ENCODE measurements at regions not wholly inside any gene's neighbourhood (a gene's known extent, or its start where the extent isn't known, plus 50 kb on each side); places are given as distances from the start of the nearest gene placed in this dataset.

GRCh38 chr6:85997206-85997605, 354.5 kb upstream of the SYNCRIP start:
- no peaks in the 10 kb centered on the region for H3K27me3 ChIP-seq (ENCODE audit: control insufficient read depth, insufficient read depth, low read length)
- no peak overlapping the region for H3K27ac ChIP-seq (ENCODE audit: low read depth in 2 of 2, low read length in 2 of 2)
- intact Hi-C loops (cut with DNase I) = no loop called here
- FAIRE-seq = no peak
- H3K4me3 ChIP-seq (ENCODE audit: low read length in 3 of 3) = no peak overlapping the region
- no peaks in the 10 kb centered on the region for H3K36me3 ChIP-seq (ENCODE audit: control insufficient read depth in 2 of 3, insufficient read depth in 3 of 3, low read length in 3 of 3)
- H3K4me1 ChIP-seq (ENCODE audit: control insufficient read depth in 2 of 3, insufficient read depth in 2 of 3, low read depth in 1 of 3, low read length in 3 of 3) = no peaks in the 10 kb centered on the region
- no peak for DNase-seq
- no peaks in the 10 kb centered on the region for H3K9me3 ChIP-seq (ENCODE audit: control insufficient read depth in 2 of 3, insufficient read depth in 1 of 3, low read length in 3 of 3)
- TF ChIP-seq CTCF (IDR thresholded peaks at IDR 0.05; ENCODE audit: borderline replicate concordance, extremely low read depth, insufficient read depth) = no peak
- H3K9ac ChIP-seq (ENCODE audit: low read length in 3 of 3) = no peak overlapping the region

- Histone ChIP-seq H3K36me3 (ENCODE audit: control insufficient read depth in 2 of 3, insufficient read depth in 3 of 3, low read length in 3 of 3) (no peaks in the 10 kb centered on the region), H3K27me3 (ENCODE audit: control insufficient read depth, insufficient read depth, low read length) (no peaks in the 10 kb centered on the region), H3K9me3 (ENCODE audit: control insufficient read depth in 2 of 3, insufficient read depth in 1 of 3, low read length in 3 of 3) (no peaks in the 10 kb centered on the region), H3K4me1 (ENCODE audit: control insufficient read depth in 2 of 3, insufficient read depth in 2 of 3, low read depth in 1 of 3, low read length in 3 of 3) (no peaks in the 10 kb centered on the region), H3K9ac (ENCODE audit: low read length in 3 of 3) (no peak overlapping the region), H3K27ac (ENCODE audit: low read depth in 2 of 2, low read length in 2 of 2) (no peak overlapping the region), H3K4me3 (ENCODE audit: low read length in 3 of 3) (no peak overlapping the region)
- FAIRE-seq (no peak), DNase-seq (no peak)
- no peak for TF ChIP-seq CTCF (IDR thresholded peaks at IDR 0.05; ENCODE audit: borderline replicate concordance, extremely low read depth, insufficient read depth)
- intact Hi-C loops (cut with DNase I) = no loop called here
Observed at GRCh38 chr6:85996034-85996375, 353.3 kb upstream of the SYNCRIP start.

GRCh38 chr6:85995339-85996033, 352.8 kb upstream of the SYNCRIP start:
- no peaks in the 10 kb centered on the region for H3K36me3 ChIP-seq (ENCODE audit: control insufficient read depth in 2 of 3, insufficient read depth in 3 of 3, low read length in 3 of 3)
- FAIRE-seq (no peak), DNase-seq (no peak)
- H3K27me3 ChIP-seq (ENCODE audit: control insufficient read depth, insufficient read depth, low read length) = no peaks in the 10 kb centered on the region
- H3K4me3 ChIP-seq (ENCODE audit: low read length in 3 of 3) = no peak overlapping the region
- intact Hi-C loops (cut with DNase I) = no loop called here
- no peak for TF ChIP-seq CTCF (IDR thresholded peaks at IDR 0.05; ENCODE audit: borderline replicate concordance, extremely low read depth, insufficient read depth)
- H3K9ac ChIP-seq (ENCODE audit: low read length in 3 of 3) = no peak overlapping the region
- H3K27ac ChIP-seq (ENCODE audit: low read depth in 2 of 2, low read length in 2 of 2) = no peak overlapping the region
- no peaks in the 10 kb centered on the region for H3K9me3 ChIP-seq (ENCODE audit: control insufficient read depth in 2 of 3, insufficient read depth in 1 of 3, low read length in 3 of 3)
- no peaks in the 10 kb centered on the region for H3K4me1 ChIP-seq (ENCODE audit: control insufficient read depth in 2 of 3, insufficient read depth in 2 of 3, low read depth in 1 of 3, low read length in 3 of 3)

GRCh38 chr6:85986681-85987080, 344.0 kb upstream of the SYNCRIP start:
- intact Hi-C loops (cut with DNase I) = no loop called here
- no peak for FAIRE-seq
- TF ChIP-seq CTCF (IDR thresholded peaks at IDR 0.05; ENCODE audit: borderline replicate concordance, extremely low read depth, insufficient read depth) = no peak

More at GRCh38 chr6:85986681-85987080, 344.0 kb upstream of the SYNCRIP start:
- H3K4me3 ChIP-seq (ENCODE audit: low read length in 3 of 3) = no peak overlapping the region
- no peaks in the 10 kb centered on the region for H3K36me3 ChIP-seq (ENCODE audit: control insufficient read depth in 2 of 3, insufficient read depth in 3 of 3, low read length in 3 of 3)
- peaks cover 0 to 9% (median 5%) of the 10 kb centered on the region in 3 donors for H3K9me3 ChIP-seq (ENCODE audit: control insufficient read depth in 2 of 3, insufficient read depth in 1 of 3, low read length in 3 of 3)
- no peaks in the 10 kb centered on the region for H3K27me3 ChIP-seq (ENCODE audit: control insufficient read depth, insufficient read depth, low read length)
- H3K4me1 ChIP-seq (ENCODE audit: control insufficient read depth in 2 of 3, insufficient read depth in 2 of 3, low read depth in 1 of 3, low read length in 3 of 3) = no peaks in the 10 kb centered on the region
- H3K27ac ChIP-seq (ENCODE audit: low read depth in 2 of 2, low read length in 2 of 2) = no peak overlapping the region
- DNase-seq = no peak
- H3K9ac ChIP-seq (ENCODE audit: low read length in 3 of 3) = no peak overlapping the region

Data from kidney (tissue), 13 donors.